Activated T-cell treated with anti-CD3 and anti-CD28 coated beads, Interleukin-2, amount 50 U/mL, for 24 hours (primary cell): ENCODE measurements at regions not wholly inside any gene's neighbourhood (a gene's known extent, or its start where the extent isn't known, plus 50 kb on each side); places are given as distances from the start of the nearest gene placed in this dataset.

Source experiments
- DNase-seq: peaks from one replicate; pipeline ENCODE4 v3.0.0-alpha.2; 2020
- H3K27ac Mint-ChIP-seq: 2 replicates; pipeline ENCODE4 v1.8.0; 2020; ENCODE audit warnings: mild to moderate bottlenecking, mixed read lengths
- H3K27me3 Mint-ChIP-seq: 2 replicates; pipeline ENCODE4 v1.8.0; 2020; ENCODE audit warnings: mixed read lengths
- H3K36me3 Mint-ChIP-seq: 2 replicates; pipeline ENCODE4 v1.8.0; 2020; ENCODE audit warnings: low read depth, mixed read lengths
- H3K4me1 Mint-ChIP-seq: 2 replicates; pipeline ENCODE4 v1.8.0; 2020; ENCODE audit warnings: low read depth, mixed read lengths
- H3K4me3 Mint-ChIP-seq: 2 replicates; pipeline ENCODE4 v1.8.0; 2020; ENCODE audit warnings: mild to moderate bottlenecking, moderate library complexity, mixed read lengths
- H3K9me3 Mint-ChIP-seq: 2 replicates; pipeline ENCODE4 v1.8.0; 2020; ENCODE audit warnings: mixed read lengths

GRCh38 chr5:159725475-159725874 lies 190.8 kb upstream of the ADRA1B start:
- no peak overlapping the region for H3K4me3 Mint-ChIP-seq
- no peaks in the 10 kb centered on the region for H3K4me1 Mint-ChIP-seq
- no peaks in the 10 kb centered on the region for H3K36me3 Mint-ChIP-seq
- peaks cover 38% of the 10 kb centered on the region for H3K27me3 Mint-ChIP-seq
- DNase-seq = no peak
- no peak overlapping the region for H3K27ac Mint-ChIP-seq
- H3K9me3 Mint-ChIP-seq = no peaks in the 10 kb centered on the region

GRCh38 chr5:159727167-159727566 lies 189.1 kb upstream of the ADRA1B start:
- Mint-ChIP-seq H3K27ac (no peak overlapping the region), H3K36me3 (no peaks in the 10 kb centered on the region), H3K9me3 (no peaks in the 10 kb centered on the region), H3K4me1 (peaks cover 2% of the 10 kb centered on the region), H3K4me3 (no peak overlapping the region), H3K27me3 (peaks cover 36% of the 10 kb centered on the region)
- DNase-seq = no peak

- H3K27ac Mint-ChIP-seq = no peak overlapping the region
- no peak overlapping the region for H3K4me3 Mint-ChIP-seq
- no peaks in the 10 kb centered on the region for H3K9me3 Mint-ChIP-seq
- DNase-seq = no peak
- peaks cover 10% of the 10 kb centered on the region for H3K4me1 Mint-ChIP-seq
- no peaks in the 10 kb centered on the region for H3K36me3 Mint-ChIP-seq
- H3K27me3 Mint-ChIP-seq = peaks cover 48% of the 10 kb centered on the region
Observed at GRCh38 chr5:159730285-159730684, 186.0 kb upstream of the ADRA1B start.

- DNase-seq = no peak
- Mint-ChIP-seq H3K36me3 (no peaks in the 10 kb centered on the region), H3K27ac (no peak overlapping the region), H3K9me3 (no peaks in the 10 kb centered on the region), H3K4me3 (no peak overlapping the region), H3K27me3 (peaks cover 44% of the 10 kb centered on the region), H3K4me1 (peaks cover 10% of the 10 kb centered on the region)
Observed at GRCh38 chr5:159732220-159732619, 184.1 kb upstream of the ADRA1B start.

GRCh38 chr5:159734366-159734765 lies 181.9 kb upstream of the ADRA1B start:
- no peak overlapping the region for H3K27ac Mint-ChIP-seq

GRCh38 chr5:159735036-159735435 lies 181.2 kb upstream of the ADRA1B start:
- no peak for DNase-seq
- no peaks in the 10 kb centered on the region for H3K9me3 Mint-ChIP-seq
- H3K4me1 Mint-ChIP-seq = peaks cover 10% of the 10 kb centered on the region
- H3K4me3 Mint-ChIP-seq = no peak overlapping the region
- H3K27me3 Mint-ChIP-seq = peaks cover 43% of the 10 kb centered on the region
- H3K36me3 Mint-ChIP-seq = no peaks in the 10 kb centered on the region
- no peak overlapping the region for H3K27ac Mint-ChIP-seq

More at GRCh38 chr5:159734366-159734765, 181.9 kb upstream of the ADRA1B start:
- Mint-ChIP-seq H3K4me3 (no peak overlapping the region), H3K27me3 (peaks cover 46% of the 10 kb centered on the region), H3K4me1 (peaks cover 10% of the 10 kb centered on the region), H3K9me3 (no peaks in the 10 kb centered on the region), H3K36me3 (no peaks in the 10 kb centered on the region)
- no peak for DNase-seq

- H3K27me3 Mint-ChIP-seq = peaks cover 47% of the 10 kb centered on the region
- DNase-seq = no peak
- H3K4me1 Mint-ChIP-seq = peaks cover 10% of the 10 kb centered on the region
- no peaks in the 10 kb centered on the region for H3K36me3 Mint-ChIP-seq
- no peak overlapping the region for H3K27ac Mint-ChIP-seq
- no peaks in the 10 kb centered on the region for H3K9me3 Mint-ChIP-seq
- H3K4me3 Mint-ChIP-seq = no peak overlapping the region
Observed at GRCh38 chr5:159735749-159736660, 180.3 kb upstream of the ADRA1B start.

- Mint-ChIP-seq H3K27ac (no peak overlapping the region), H3K4me1 (peaks cover 10% of the 10 kb centered on the region), H3K4me3 (no peak overlapping the region), H3K9me3 (no peaks in the 10 kb centered on the region), H3K27me3 (peaks cover 47% of the 10 kb centered on the region), H3K36me3 (no peaks in the 10 kb centered on the region)
- no peak for DNase-seq
Observed at GRCh38 chr5:159736844-159737243, 179.4 kb upstream of the ADRA1B start.

- Mint-ChIP-seq H3K4me3 (no peak overlapping the region), H3K27ac (no peak overlapping the region), H3K9me3 (no peaks in the 10 kb centered on the region), H3K36me3 (no peaks in the 10 kb centered on the region), H3K27me3 (peaks cover 47% of the 10 kb centered on the region), H3K4me1 (peaks cover 7% of the 10 kb centered on the region)
- no peak for DNase-seq
Observed at GRCh38 chr5:159737263-159737662, 179.0 kb upstream of the ADRA1B start.

GRCh38 chr5:159741829-159742322 lies 174.4 kb upstream of the ADRA1B start:
- no peaks in the 10 kb centered on the region for H3K9me3 Mint-ChIP-seq
- H3K27ac Mint-ChIP-seq = no peak overlapping the region
- H3K36me3 Mint-ChIP-seq = no peaks in the 10 kb centered on the region
- no peak for DNase-seq
- no peak overlapping the region for H3K4me3 Mint-ChIP-seq
- no peaks in the 10 kb centered on the region for H3K4me1 Mint-ChIP-seq
- H3K27me3 Mint-ChIP-seq = peaks cover 34% of the 10 kb centered on the region

GRCh38 chr5:159743234-159743633 lies 173.0 kb upstream of the ADRA1B start:
- Mint-ChIP-seq H3K27ac (no peak overlapping the region), H3K36me3 (no peaks in the 10 kb centered on the region)

GRCh38 chr5:159746707-159747106 lies 169.6 kb upstream of the ADRA1B start:
- Mint-ChIP-seq H3K9me3 (peaks cover 8% of the 10 kb centered on the region), H3K36me3 (no peaks in the 10 kb centered on the region), H3K4me3 (no peak overlapping the region), H3K27me3 (no peaks in the 10 kb centered on the region), H3K27ac (no peak overlapping the region), H3K4me1 (peaks cover 4% of the 10 kb centered on the region)
- DNase-seq = no peak

More at GRCh38 chr5:159743234-159743633, 173.0 kb upstream of the ADRA1B start:
- Mint-ChIP-seq H3K27me3 (peaks cover 21% of the 10 kb centered on the region), H3K4me3 (no peak overlapping the region), H3K9me3 (no peaks in the 10 kb centered on the region), H3K4me1 (no peaks in the 10 kb centered on the region)
- DNase-seq = no peak

- H3K9me3 Mint-ChIP-seq = peaks cover 19% of the 10 kb centered on the region
- H3K4me3 Mint-ChIP-seq = no peak overlapping the region
- H3K4me1 Mint-ChIP-seq = peaks cover 4% of the 10 kb centered on the region
- H3K27ac Mint-ChIP-seq = no peak overlapping the region
- DNase-seq = no peak
- no peaks in the 10 kb centered on the region for H3K36me3 Mint-ChIP-seq
- H3K27me3 Mint-ChIP-seq = no peaks in the 10 kb centered on the region
Observed at GRCh38 chr5:159749146-159749545, 167.1 kb upstream of the ADRA1B start.

- H3K27me3 Mint-ChIP-seq = no peaks in the 10 kb centered on the region
- no peak overlapping the region for H3K27ac Mint-ChIP-seq
- no peak for DNase-seq
- H3K36me3 Mint-ChIP-seq = no peaks in the 10 kb centered on the region
- H3K4me1 Mint-ChIP-seq = peaks cover 4% of the 10 kb centered on the region
- H3K4me3 Mint-ChIP-seq = no peak overlapping the region
- peaks cover 19% of the 10 kb centered on the region for H3K9me3 Mint-ChIP-seq
Observed at GRCh38 chr5:159750226-159750625, 166.1 kb upstream of the ADRA1B start.

GRCh38 chr5:159751459-159751858 lies 164.8 kb upstream of the ADRA1B start:
- no peaks in the 10 kb centered on the region for H3K27me3 Mint-ChIP-seq
- H3K4me1 Mint-ChIP-seq = peaks cover 4% of the 10 kb centered on the region
- H3K36me3 Mint-ChIP-seq = no peaks in the 10 kb centered on the region

More at GRCh38 chr5:159751459-159751858, 164.8 kb upstream of the ADRA1B start:
- H3K9me3 Mint-ChIP-seq = peaks cover 19% of the 10 kb centered on the region
- no peak overlapping the region for H3K4me3 Mint-ChIP-seq
- no peak for DNase-seq
- H3K27ac Mint-ChIP-seq = no peak overlapping the region
